WERI-Rb-1 (cell line): ENCODE measurements at regions not wholly inside any gene's neighbourhood (a gene's known extent, or its start where the extent isn't known, plus 50 kb on each side); places are given as distances from the start of the nearest gene placed in this dataset.

Experiments
- DNase-seq: peaks from one replicate; pipeline ENCODE4 v3.0.0-alpha.2; 2020
- H3K27ac ChIP-seq: fragments of 250-450 bp; sonication (Bioruptor Pico); 2 replicates; pipeline ENCODE4 v1.5.1; 2020; ENCODE audit warnings: mild to moderate bottlenecking, moderate library complexity
- H3K27me3 ChIP-seq: fragments of 250-450 bp; sonication (Bioruptor Pico); 2 replicates; pipeline ENCODE4 v1.5.1; 2021; ENCODE audit warnings: mild to moderate bottlenecking, low read depth, moderate library complexity; ENCODE audit not compliant: insufficient read depth, severe bottlenecking
- H3K36me3 ChIP-seq: fragments of 250-450 bp; sonication (Bioruptor Pico); 2 replicates; pipeline ENCODE4 v1.5.1; 2020; ENCODE audit warnings: mild to moderate bottlenecking, moderate library complexity
- H3K4me3 ChIP-seq: 2 replicates; pipeline ENCODE4 v1.5.1; 2011; ENCODE audit warnings: low read depth, mild to moderate bottlenecking, control low read depth, low read length
- H3K9me3 ChIP-seq: fragments of 250-450 bp; sonication (Bioruptor Pico); 2 replicates; pipeline ENCODE4 v1.5.1; 2021; ENCODE audit warnings: mild to moderate bottlenecking, moderate library complexity; ENCODE audit not compliant: severe bottlenecking
- CTCF ChIP-seq: IDR thresholded peaks from 2 replicates; pipeline ENCODE4 v1.5.1; 2011; ENCODE audit warnings: low read depth, mild to moderate bottlenecking, control low read depth, inconsistent platforms, low read length

GRCh38 chr1:67939186-67939743 is 106.0 kb upstream of the GNG12 start:
- DNase-seq = no peak
- no peaks in the 10 kb centered on the region for H3K27me3 ChIP-seq
- no peaks in the 10 kb centered on the region for H3K9me3 ChIP-seq
- H3K36me3 ChIP-seq = no peaks in the 10 kb centered on the region
- H3K27ac ChIP-seq = no peak overlapping the region
- TF ChIP-seq CTCF = no peak
- no peak overlapping the region for H3K4me3 ChIP-seq

- Histone ChIP-seq H3K27ac (peak overlapping the region; percentile 48; the same call in 1 of the 2 replicates), H3K27me3 (no peaks in the 10 kb centered on the region), H3K4me3 (no peak overlapping the region), H3K9me3 (no peaks in the 10 kb centered on the region), H3K36me3 (no peaks in the 10 kb centered on the region)
- no peak for TF ChIP-seq CTCF
- peak; percentile 64 for DNase-seq
Observed at GRCh38 chr1:67937651-67938050, 104.4 kb upstream of the GNG12 start.

- H3K27ac ChIP-seq = no peak overlapping the region
- no peaks in the 10 kb centered on the region for H3K27me3 ChIP-seq
- H3K4me3 ChIP-seq = no peak overlapping the region
- H3K9me3 ChIP-seq = no peaks in the 10 kb centered on the region
- no peaks in the 10 kb centered on the region for H3K36me3 ChIP-seq
- DNase-seq = no peak
- TF ChIP-seq CTCF = no peak
Observed at GRCh38 chr1:67937010-67937409, 103.7 kb upstream of the GNG12 start.

- Histone ChIP-seq H3K36me3 (no peaks in the 10 kb centered on the region), H3K27me3 (no peaks in the 10 kb centered on the region), H3K9me3 (no peaks in the 10 kb centered on the region), H3K27ac (no peak overlapping the region), H3K4me3 (no peak overlapping the region)
- no peak for DNase-seq
- no peak for TF ChIP-seq CTCF
Observed at GRCh38 chr1:67935560-67935959, 102.3 kb upstream of the GNG12 start.

GRCh38 chr1:67931198-67931597 is 97.9 kb upstream of the GNG12 start:
- TF ChIP-seq CTCF = no peak
- no peak overlapping the region for H3K27ac ChIP-seq
- no peaks in the 10 kb centered on the region for H3K9me3 ChIP-seq
- no peaks in the 10 kb centered on the region for H3K27me3 ChIP-seq
- no peaks in the 10 kb centered on the region for H3K36me3 ChIP-seq
- no peak for DNase-seq
- H3K4me3 ChIP-seq = no peak overlapping the region

GRCh38 chr1:67923074-67923473 is 89.8 kb upstream of the GNG12 start:
- H3K27ac ChIP-seq = no peak overlapping the region
- no peak for TF ChIP-seq CTCF
- no peak for DNase-seq
- H3K9me3 ChIP-seq = no peaks in the 10 kb centered on the region
- no peaks in the 10 kb centered on the region for H3K27me3 ChIP-seq
- no peaks in the 10 kb centered on the region for H3K36me3 ChIP-seq
- H3K4me3 ChIP-seq = no peak overlapping the region
